NCI-H1436 (cell line): ENCODE measurements at regions not wholly inside any gene's neighbourhood (a gene's known extent, or its start where the extent isn't known, plus 50 kb on each side); places are given as distances from the start of the nearest gene placed in this dataset.
"Not testable (repeated sequence)": the region's sequence is repeated elsewhere in the genome, so short reads cannot be mapped to it uniquely, and the experiment has no call there.

ENCODE experiments used
- DNase-seq: peaks from one replicate; lab custom pipeline; 2025; lab: John Stamatoyannopoulos, UW

DNA sequence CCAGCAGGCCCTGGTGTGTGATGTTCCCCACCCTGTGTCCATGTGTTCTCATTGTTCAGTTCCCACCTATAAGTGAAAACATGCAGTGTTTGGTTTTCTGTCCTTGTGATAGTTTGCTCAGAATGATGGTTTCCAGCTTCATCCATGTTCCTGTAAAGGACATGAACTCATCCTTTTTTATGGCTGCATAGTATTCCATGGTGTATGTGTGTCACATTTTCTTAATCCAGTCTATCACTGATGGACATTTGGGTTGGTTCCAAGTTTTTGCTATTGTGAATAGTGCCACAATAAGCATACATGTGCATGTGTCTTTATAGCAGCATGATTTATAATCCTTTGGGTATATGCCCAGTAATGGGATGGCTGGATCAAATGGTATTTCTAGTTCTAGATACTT lies 130.4 kb upstream of the FHL2 start:
- DNase-seq: not testable (repeated sequence)

DNA sequence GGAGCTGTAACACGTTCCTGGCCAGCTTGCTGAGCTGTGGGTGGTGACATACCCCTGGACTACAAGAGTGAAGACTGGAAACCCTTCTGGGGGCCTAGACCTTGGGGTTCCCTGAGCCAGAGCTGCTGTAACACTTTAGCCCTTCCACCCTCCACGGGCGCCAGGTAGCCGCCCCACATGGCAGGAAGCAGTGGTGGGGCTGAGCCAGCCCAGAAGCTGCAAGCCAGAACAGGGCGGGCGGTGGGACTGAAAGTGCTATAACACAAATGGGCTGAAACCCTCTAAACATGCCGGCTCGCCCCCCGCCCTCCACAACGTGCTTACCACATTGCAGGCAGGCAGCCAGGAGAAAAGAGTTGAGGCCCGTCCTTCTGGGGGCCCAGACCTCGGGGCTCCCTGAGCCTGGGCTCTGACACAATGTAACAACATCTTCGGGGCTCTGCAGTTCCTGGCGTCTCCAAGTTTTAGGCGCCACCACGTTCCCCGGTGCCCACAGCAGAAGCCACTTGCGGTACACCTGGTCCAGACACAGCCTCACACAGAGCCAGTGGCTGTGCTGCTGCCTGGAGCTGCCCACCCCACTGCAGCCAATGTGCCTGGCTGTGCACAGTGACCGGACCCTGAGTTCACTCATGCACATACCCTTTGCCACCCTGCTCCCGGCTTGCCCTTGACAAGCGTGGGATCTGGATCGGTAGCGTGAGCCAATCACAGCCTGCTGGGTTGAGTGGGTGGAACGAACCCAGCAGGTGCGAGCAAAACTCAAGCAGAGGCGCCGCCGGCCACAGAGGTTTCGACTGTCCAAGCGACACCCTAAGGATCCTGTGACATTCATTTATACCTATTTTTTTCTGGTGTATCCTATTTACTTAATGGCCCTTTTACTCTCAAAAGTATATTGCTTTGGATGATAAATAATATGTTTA lies 127.4 kb upstream of the FHL2 start:
- DNase-seq: no peak

DNA sequence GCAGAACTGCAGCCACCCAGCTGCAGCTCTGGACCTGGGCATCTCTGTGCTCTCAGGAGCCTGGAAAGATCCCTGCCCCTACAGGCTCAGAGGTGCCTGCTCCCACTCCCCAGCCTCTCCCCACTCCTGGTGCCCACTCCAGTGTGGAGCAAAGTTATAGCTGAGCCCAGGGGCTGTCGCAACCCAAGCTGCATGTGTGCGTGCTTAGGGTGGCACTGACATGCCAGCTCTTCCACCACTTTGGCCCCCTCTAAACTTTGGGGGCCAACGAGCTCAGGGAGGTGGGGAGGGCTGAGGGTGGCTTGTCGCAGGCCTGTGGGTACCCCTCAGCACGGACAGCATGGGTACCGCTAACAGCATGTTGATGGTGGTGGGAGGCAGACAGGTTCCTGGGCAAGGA lies 126.3 kb upstream of the FHL2 start:
- no peak for DNase-seq

DNA sequence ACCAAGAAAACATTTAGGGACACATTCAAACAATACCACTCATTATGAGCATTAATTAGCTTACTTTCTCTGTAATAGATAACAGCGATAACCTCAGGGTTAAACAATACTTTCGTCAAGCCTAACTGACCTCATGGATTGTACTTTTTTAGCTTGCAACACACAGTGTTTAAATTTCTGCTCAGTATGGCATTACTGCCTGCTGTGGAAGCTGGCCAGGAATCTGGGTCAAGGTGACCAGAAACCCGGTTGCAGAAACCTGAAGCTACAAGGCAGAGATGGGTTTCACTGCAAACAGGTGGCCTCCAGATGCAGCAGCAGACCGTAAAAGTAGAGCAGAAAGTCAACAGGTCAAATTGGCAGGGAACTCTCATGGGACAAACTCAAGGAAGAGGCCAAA lies 123.8 kb upstream of the FHL2 start:
- no peak for DNase-seq

DNA sequence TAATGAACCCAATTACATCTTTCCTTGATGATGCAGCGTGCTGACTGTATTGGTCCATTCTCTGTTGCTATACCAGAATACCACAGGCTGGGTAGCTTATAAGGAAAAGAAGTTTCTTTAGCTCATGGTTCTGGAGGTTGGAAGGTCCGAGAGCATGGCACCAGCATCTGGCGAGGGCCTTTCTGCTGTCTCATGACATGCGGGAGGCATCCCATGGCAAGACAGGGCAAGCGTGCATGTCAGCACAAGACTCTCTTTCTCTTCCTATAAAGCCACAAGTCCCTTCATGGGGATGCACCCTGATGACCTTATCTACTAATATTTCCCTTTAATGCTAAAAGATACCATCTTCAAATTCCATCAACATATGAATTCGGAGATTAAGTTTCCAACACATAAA lies 122.8 kb upstream of the FHL2 start:
- DNase-seq: no peak

DNA sequence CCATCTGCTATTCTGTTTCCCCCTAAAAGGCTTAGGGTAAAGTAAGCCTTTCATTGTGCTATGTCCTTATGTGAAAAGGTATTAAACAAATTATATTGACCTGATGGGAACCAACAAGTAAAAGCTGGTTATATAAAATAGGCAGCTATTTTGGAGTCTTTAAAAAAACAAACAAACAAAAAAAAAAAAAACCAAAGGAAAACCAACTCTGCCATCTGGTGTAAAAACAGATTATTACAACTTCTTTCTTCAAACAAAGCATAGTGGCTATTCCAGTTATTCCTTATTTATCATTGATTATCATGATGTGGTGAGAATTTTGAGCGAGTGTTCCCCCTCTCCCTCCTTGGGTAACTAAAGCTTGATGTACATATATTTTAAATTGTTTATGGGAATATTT lies 122.3 kb upstream of the FHL2 start:
- DNase-seq: peak; percentile 8

DNA sequence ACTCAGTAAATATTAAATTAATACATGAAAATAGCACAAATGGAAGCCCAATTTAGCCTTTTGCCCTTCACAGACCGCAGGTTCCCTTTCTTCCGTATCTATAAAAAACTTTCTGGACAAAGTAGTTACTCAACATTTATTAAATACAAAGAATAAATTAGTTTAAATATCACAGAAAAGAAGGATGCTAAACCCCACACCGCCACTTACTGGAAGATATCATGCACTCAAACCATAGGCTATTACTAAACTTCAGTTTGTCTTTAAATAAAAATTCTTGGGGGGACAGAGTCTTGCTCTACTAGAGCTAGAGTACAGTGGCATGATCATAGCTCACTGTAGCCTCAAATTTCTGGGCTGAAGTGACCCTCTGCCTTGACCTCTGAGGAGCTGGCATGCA lies 120.7 kb upstream of the FHL2 start:
- DNase-seq: no peak

DNA sequence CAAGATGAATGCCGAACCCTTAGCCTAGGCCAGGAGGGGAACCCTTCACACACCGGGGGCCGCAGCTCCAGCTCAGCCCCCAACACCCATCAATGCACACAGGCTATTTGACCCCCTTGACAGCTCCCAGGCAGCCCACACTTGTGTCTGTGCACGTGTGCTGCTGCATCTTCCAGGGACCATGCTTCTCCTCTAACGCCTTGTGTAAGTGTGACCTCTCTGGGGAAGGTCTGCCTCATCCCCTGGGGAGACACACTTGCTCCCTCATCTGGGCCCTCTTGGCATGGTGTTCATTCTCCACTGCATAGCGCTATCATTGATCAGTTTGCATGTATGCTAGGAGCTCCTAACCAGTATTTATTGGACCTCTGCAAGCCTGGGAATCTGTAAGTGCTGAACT lies 120.0 kb upstream of the FHL2 start:
- no peak for DNase-seq

DNA sequence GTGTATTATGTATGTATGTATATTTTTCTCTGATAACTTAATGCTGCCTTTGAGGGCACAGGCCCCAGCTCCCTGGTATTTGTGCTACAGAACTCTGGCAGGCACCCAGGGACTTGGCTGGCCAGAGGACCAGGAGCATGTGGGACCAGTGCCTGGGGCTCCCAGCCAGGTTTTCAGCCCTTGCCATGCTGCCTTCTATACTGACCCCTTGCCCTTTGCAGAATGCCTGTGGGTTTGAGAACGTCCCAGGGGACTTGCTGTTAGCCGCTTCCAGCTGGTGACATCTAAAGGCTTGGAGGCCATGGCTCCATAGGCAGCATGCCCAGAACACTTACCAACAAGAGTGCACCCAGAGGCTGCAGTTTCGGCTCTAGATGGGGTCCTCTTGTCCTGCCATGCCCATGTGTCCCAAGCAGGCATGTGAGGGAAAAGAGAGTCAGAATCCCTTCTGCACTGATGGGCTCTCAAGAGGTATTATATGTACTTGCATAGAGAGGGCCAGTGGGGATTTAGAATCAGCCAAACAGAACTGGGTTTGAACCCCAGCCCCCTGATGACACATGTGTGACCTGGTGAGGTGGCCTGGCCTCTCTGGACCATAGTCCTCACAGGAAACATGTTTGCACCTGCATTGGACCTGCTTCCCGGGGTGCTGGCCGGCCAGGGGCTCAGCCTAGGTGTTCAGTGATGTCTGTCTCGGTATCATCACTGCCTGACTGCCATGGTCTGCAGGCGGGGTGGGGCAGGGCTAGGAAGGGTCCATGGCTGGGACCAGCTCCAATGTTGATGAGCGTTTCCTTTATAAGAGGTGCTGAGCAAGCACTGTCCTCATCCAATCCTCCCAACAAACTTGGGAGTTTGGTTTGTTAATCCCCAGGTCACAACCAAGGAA lies 119.2 kb upstream of the FHL2 start:
- DNase-seq: no peak

DNA sequence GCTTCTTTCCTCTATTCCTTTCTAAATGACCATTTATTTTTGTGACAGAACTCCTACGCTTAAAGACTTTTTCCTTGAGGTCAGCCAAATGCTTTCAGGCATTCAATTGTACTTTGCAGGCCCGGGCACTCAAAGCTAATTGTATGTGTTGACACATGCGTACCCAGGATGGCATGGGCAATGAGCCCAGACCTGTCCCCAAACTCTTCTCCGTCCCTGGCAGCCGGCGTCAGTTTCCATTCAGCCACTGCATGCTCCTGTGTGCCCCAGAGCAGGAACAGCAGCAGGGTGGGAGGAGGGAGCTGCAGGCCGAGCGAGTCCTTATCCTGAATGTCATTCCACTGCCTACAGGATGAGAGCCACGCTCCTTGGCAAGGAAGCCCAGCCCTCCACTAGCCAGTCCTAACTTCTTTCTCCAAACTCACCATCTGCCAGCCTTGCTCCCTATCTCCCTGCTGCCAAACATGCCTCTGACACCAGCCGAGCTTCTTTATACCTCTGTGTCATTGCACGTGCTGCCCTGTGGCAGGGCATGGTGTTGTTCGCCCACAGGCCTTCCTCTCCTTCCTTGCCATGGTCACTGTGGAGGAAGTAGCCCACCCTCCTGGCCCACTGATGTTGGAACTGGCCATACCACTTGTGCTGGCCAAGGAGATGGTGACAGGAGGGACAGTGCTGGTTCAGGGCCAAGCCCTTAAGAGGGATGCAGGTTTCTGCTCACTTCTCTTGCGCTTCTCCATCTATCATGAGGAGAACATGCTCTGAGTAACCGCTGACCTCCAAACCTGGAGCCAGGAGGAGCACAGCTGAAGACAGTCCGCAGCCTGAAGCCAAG lies 116.9 kb upstream of the FHL2 start:
- DNase-seq: no peak

DNA sequence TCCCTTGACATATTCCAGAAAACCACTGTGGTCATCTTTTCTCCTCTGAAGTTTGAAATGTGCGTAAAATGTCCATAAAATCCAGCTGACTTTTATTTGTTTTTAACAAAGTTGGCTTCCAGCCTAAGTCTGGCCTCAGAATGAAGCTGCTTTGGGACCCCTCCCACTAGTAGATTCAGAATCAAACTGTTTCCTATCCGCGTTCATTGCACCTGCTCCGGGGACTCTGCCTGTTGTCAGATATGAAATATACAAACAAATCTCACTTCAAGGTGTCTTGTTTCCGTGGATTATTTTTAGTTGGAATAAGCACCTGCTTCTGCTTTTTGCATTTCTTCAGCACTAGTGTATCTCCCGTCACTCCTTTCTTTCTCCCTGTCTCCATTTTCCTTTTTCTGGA lies 115.7 kb upstream of the FHL2 start:
- DNase-seq: no peak

DNA sequence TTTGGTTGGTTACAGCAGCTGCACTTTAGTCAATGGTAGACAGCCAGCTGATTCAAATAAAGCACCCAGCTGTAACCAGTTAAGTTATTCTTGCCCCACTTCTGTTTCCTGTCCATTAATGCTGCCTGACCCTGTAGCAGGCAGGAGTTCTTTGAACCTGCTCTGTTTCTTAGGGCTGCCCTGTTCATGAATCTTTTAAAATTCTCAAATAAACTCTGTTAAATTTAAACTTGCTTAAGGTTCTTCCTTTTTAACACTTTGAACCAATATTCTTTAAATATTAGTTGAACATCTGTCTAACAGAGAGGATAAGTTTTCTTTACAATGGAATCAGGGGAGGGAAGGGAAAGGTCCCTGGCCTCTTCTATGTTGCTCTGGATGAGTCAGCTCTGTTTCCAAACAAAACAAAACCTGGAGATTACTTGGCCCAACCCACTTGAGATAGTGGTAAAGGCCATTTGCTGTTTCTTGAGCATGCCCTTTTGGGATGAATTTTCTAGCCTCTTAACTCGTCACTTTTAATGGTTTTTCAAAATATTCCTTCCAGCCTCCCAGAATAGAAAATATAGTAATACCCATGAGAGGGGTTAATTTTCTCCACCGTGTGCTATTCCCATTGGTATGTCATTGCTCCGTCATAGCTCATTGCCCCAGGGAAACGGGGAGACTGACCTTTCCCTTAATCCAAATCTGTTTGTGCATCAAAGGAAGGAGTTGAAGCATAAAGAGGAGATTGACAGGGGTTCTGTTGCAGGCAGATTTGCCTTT lies 112.1 kb upstream of the FHL2 start:
- DNase-seq: no peak

DNA sequence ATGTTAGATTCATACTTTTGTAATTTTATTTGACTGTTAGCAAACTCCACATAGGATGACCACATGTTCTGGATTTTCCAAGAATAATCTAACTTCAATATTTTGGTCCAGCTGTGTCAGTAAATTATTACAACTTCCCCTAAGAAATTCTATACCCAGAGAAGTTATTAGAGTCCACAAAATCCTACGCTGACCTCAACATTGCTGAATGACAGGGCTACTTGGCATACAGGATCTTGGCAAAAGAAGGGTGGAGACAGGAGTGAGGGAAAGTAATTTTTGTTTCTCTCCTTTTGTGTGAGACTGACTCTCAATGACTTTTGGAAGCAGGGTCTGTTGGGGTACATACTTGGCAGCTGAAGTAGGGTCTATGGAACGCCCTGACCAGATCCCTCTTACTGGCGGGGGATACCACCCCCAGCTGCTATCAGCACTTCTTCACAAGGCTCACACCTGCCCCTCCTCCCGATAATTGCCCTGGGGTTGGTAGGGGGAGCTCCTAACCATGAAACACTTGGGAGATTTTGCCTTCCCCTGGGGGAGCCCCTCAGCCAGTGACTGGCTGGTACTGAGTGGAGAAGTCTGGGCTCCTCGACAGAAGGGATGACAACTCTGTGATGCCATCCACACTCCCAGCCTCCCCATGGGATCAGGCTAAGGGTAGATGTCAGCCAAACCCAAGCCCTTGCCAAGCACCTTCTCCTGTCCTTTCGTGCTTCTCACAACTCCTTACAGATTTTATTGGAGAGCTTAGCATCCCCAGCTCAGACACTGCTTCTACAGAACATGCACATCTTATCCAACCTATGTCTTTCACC lies 110.6 kb upstream of the FHL2 start:
- no peak for DNase-seq

DNA sequence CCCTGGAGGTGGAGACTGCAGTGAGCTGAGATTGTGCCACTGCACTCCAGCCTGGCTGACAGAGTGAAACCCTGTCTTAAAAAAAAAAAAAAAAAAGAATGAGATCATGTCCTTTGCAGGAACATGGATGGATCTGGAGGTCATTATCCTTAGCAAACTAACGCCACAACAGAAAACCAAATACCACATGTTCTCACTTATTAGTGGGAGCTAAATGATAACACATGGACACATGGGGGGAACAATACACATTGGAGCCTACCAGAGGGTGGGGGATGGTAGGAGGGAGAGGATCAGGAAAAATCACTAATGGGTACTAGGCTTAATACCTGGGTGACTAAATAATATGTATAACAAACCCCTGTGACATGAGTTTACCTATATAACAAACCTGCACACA lies 108.0 kb upstream of the FHL2 start:
- DNase-seq: not testable (repeated sequence)

DNA sequence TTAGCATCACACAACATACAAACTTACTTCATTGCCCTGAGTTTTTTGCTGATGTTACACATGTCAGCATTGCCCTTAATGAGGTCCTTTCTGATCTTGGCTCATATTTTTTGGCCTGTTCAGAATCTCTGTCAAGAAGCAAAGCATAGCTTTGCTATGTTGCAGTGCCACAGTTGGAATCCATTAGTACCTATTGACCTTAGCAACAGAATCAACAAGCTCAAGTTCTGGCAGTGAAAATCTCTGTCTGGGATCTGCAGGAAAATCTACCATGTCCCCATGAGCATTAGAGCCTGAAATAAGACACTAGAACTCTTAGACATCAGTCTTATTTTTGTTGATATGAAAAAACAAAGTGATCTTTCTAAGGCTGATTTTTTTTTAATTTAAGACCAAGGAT lies 105.6 kb upstream of the FHL2 start:
- no peak for DNase-seq

DNA sequence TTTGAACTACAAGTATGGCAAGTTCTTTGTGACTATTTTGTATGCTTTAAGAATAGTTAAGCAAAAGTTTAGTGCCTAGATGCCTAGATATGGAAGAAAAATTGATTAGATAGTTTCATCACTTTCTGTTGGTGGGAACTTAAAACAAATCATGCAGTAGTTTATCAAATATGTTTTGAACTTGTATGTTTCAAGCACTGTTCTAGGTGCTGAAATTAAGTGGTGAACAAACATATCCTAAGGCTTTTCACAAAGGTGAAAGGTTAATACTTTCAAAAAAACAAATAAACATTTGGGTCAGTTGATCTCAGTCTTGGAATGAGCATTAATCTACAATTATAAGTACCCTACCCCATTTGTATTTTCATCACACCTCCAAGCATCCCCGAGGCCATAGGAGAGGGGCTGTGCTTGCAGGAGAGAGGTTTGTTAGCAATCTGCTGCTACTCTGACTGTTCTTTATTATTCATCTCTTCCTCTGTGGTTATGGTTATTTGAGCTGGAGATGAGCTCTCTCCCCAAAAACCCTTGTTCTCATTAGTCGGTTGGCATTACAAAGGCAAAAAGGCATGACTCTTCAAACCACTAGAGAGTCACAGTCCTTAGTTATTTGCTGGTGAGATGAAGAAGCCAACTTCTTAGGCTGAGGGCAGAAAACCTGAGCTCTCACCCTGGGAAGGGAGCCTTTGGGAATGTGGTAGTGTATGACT lies 103.9 kb upstream of the FHL2 start:
- no peak for DNase-seq

DNA sequence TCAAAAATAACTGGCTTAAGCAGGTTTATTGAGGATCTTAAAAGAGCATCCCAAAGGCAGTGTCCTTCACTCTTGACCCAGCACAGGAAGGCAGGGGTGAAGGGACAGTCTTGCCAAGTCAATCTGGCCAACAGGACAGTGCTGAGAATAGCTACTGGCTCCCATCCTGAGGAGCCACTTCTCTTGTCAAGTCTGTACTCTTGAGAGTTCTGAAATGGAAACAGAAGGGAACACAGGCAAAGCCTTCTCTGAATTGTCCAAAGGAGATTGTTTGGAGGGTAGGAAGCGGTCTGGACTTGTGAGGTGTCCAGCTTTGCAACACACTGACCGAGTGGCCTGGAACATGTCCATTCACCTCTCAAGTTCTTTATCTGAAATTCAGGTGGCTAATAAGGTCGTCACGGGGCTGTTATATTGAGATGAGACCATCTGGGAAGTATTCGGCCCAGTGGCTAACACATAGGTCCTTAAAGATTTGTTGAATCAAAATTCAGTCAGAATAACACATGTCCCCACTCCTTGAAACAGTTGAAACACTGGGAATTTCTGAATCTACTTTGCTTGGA lies 99.5 kb upstream of the FHL2 start:
- DNase-seq: no peak

DNA sequence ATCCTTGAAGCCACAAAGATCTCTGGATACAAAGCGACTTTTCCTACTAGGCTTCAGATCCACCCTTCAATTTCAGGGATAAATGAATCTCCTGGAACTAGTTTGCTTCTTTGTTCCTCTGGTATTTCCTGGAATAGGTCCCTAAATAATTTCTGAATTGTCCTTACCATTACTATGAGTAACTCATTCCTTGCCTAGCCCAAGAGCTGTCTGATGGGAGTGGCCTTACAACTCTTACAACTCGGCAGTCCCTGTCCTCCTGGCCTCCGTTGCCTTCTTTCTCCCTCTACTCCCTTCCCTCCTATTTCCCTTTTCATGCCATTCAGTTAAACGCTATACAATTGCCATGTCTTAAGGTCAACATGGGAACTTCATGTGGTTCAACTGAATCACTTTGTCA lies 98.2 kb upstream of the FHL2 start:
- no peak for DNase-seq

DNA sequence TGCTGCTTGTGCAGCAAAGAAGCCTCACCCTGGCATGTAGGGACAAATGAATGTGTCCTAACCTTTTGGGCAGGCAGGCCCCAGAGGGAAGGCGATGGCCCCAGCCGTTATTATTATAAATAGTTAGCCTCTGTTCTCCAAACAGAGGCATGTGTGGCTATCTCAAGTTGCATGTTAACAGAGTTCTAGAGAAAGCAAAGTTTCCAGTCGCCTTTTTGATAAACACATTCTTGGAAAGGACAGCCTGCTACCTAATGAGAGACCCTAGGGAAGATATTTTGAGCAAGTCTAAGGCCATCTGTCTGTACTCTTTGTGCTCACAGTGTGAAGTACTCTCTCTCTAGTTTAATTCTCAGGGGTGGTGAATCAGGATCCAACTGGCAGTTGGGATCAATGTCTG lies 97.4 kb upstream of the FHL2 start:
- DNase-seq: no peak
